ENCODE measurements at regions not wholly inside any gene's neighbourhood (a gene's known extent, or its start where the extent isn't known, plus 50 kb on each side); places are given as distances from the start of the nearest gene placed in this dataset.

DNA sequence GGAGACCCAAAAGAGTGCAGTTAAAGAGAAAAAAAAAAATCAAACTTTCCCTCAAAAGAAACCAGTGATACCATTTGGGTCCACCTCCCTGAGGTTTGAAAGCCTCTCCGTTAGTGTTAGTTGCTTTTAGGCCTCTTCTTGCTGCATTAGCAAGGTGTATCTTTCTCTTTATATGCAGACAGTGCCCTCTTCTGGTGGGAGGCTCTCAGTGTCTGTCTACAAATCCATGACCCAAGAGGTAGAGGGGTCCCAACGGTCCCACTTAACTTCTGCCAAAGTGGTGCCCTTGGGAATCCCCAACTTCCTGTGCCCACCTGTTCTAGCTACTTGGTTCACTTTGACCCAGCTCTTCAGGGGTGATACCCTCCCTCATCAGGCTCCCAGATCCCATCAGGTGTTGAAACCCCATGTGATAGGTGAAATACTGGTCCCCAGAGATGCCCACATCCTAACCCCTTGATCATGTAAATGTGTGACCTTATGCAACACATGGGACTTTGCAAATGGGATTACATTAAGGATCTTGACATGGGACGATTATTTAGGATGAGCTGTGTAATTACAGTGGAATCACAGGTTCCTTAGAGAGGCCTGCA, 63.7 kb upstream of the CD99 start:
- H3K9me3 ChIP-seq (ENCODE audit: insufficient read depth, low read depth, low read length): no peaks in the 10 kb centered on the region
- Mint-ChIP-seq H3K27ac (ENCODE audit: unreplicated experiment) (no peak overlapping the region), H3K9me3 (ENCODE audit: unreplicated experiment) (peaks cover 17% of the 10 kb centered on the region), H3K4me3 (ENCODE audit: unreplicated experiment) (no peak overlapping the region), H3K4me1 (ENCODE audit: low read depth, unreplicated experiment) (no peaks in the 10 kb centered on the region), H3K27me3 (ENCODE audit: low read depth, unreplicated experiment) (no peaks in the 10 kb centered on the region), H3K36me3 (ENCODE audit: low read depth, unreplicated experiment) (peaks cover 52% of the 10 kb centered on the region)
- FAIRE-seq (no peak), DNase-seq (ENCODE audit: low read depth) (peak; percentile 14)
- no peaks in the 10 kb centered on the region for H3K79me2 ChIP-seq (ENCODE audit: insufficient read depth, low read length)
- no peak overlapping the region for H3K4me2 ChIP-seq (ENCODE audit: low read length)
- H3K27me3 ChIP-seq (ENCODE audit: insufficient read depth, low read length): no peaks in the 10 kb centered on the region
- H2AFZ ChIP-seq (ENCODE audit: low read depth, low read length): no peak overlapping the region
- no peak overlapping the region for H3K9ac ChIP-seq (ENCODE audit: low read length)
- TF ChIP-seq EZH2 (IDR thresholded peaks at IDR 0.05; ENCODE audit: insufficient read depth, low read length) (no peak), CTCF (IDR thresholded peaks at IDR 0.05; ENCODE audit: insufficient read depth, low read depth, low read length) (peak; percentile 52)
- H4K20me1 ChIP-seq (ENCODE audit: insufficient read depth, low read length): peaks cover 4% of the 10 kb centered on the region
- no peak overlapping the region for H3K27ac ChIP-seq (ENCODE audit: low read depth, low read length)
- no peaks in the 10 kb centered on the region for H3K4me1 ChIP-seq (ENCODE audit: insufficient read depth, low read length)
- peaks cover 8% of the 10 kb centered on the region for H3K36me3 ChIP-seq (ENCODE audit: insufficient read depth, low read length)
- no peak overlapping the region for H3K4me3 ChIP-seq (ENCODE audit: insufficient read depth, low read depth, low read length)

GRCh38 chrX:2626750-2627149, 64.3 kb upstream of the CD99 start:
- Mint-ChIP-seq H3K4me3 (ENCODE audit: unreplicated experiment) (no peak overlapping the region), H3K4me1 (ENCODE audit: low read depth, unreplicated experiment) (no peaks in the 10 kb centered on the region), H3K27ac (ENCODE audit: unreplicated experiment) (no peak overlapping the region), H3K9me3 (ENCODE audit: unreplicated experiment) (peaks cover 17% of the 10 kb centered on the region), H3K36me3 (ENCODE audit: low read depth, unreplicated experiment) (peaks cover 47% of the 10 kb centered on the region), H3K27me3 (ENCODE audit: low read depth, unreplicated experiment) (no peaks in the 10 kb centered on the region)
- no peak for TF ChIP-seq CTCF (IDR thresholded peaks at IDR 0.05; ENCODE audit: insufficient read depth, low read depth, low read length)
- no peak for TF ChIP-seq EZH2 (IDR thresholded peaks at IDR 0.05; ENCODE audit: insufficient read depth, low read length)
- Histone ChIP-seq H3K4me3 (ENCODE audit: insufficient read depth, low read depth, low read length) (no peak overlapping the region), H3K36me3 (ENCODE audit: insufficient read depth, low read length) (peaks cover 8% of the 10 kb centered on the region), H3K9me3 (ENCODE audit: insufficient read depth, low read depth, low read length) (no peaks in the 10 kb centered on the region), H3K27me3 (ENCODE audit: insufficient read depth, low read length) (no peaks in the 10 kb centered on the region), H2AFZ (ENCODE audit: low read depth, low read length) (no peak overlapping the region), H3K79me2 (ENCODE audit: insufficient read depth, low read length) (no peaks in the 10 kb centered on the region), H3K27ac (ENCODE audit: low read depth, low read length) (no peak overlapping the region), H3K4me2 (ENCODE audit: low read length) (no peak overlapping the region), H3K9ac (ENCODE audit: low read length) (no peak overlapping the region), H4K20me1 (ENCODE audit: insufficient read depth, low read length) (peaks cover 4% of the 10 kb centered on the region), H3K4me1 (ENCODE audit: insufficient read depth, low read length) (no peaks in the 10 kb centered on the region)
- FAIRE-seq: no peak
- no peak for DNase-seq (ENCODE audit: low read depth)

GRCh38 chrX:2620576-2620975, 70.5 kb upstream of the CD99 start:
- H3K4me1 ChIP-seq (ENCODE audit: insufficient read depth, low read length): no peaks in the 10 kb centered on the region
- no peak overlapping the region for H2AFZ ChIP-seq (ENCODE audit: low read depth, low read length)
- no peaks in the 10 kb centered on the region for H4K20me1 ChIP-seq (ENCODE audit: insufficient read depth, low read length)
- Mint-ChIP-seq H3K4me1 (ENCODE audit: low read depth, unreplicated experiment) (no peaks in the 10 kb centered on the region), H3K27ac (ENCODE audit: unreplicated experiment) (no peak overlapping the region), H3K36me3 (ENCODE audit: low read depth, unreplicated experiment) (peaks cover 12% of the 10 kb centered on the region), H3K9me3 (ENCODE audit: unreplicated experiment) (no peaks in the 10 kb centered on the region), H3K27me3 (ENCODE audit: low read depth, unreplicated experiment) (no peaks in the 10 kb centered on the region), H3K4me3 (ENCODE audit: unreplicated experiment) (no peak overlapping the region)
- no peak overlapping the region for H3K27ac ChIP-seq (ENCODE audit: low read depth, low read length)
- H3K4me3 ChIP-seq (ENCODE audit: insufficient read depth, low read depth, low read length): no peak overlapping the region
- H3K9ac ChIP-seq (ENCODE audit: low read length): no peak overlapping the region
- peaks cover 27% of the 10 kb centered on the region for H3K36me3 ChIP-seq (ENCODE audit: insufficient read depth, low read length)
- FAIRE-seq (no peak), DNase-seq (ENCODE audit: low read depth) (no peak)
- no peak overlapping the region for H3K4me2 ChIP-seq (ENCODE audit: low read length)
- no peaks in the 10 kb centered on the region for H3K9me3 ChIP-seq (ENCODE audit: insufficient read depth, low read depth, low read length)
- H3K27me3 ChIP-seq (ENCODE audit: insufficient read depth, low read length): no peaks in the 10 kb centered on the region
- H3K79me2 ChIP-seq (ENCODE audit: insufficient read depth, low read length): no peaks in the 10 kb centered on the region
- no peak for TF ChIP-seq EZH2 (IDR thresholded peaks at IDR 0.05; ENCODE audit: insufficient read depth, low read length)
- TF ChIP-seq CTCF (IDR thresholded peaks at IDR 0.05; ENCODE audit: insufficient read depth, low read depth, low read length): no peak

All from astrocyte (in vitro differentiated cells and primary cell).